ENCODE measurements at regions not wholly inside any gene's neighbourhood (a gene's known extent, or its start where the extent isn't known, plus 50 kb on each side); places are given as distances from the start of the nearest gene placed in this dataset.

GRCh38 chr12:58341791-58342190, 400.4 kb downstream of the ATP23 start:
- H3K9me3 ChIP-seq: no peaks in the 10 kb centered on the region
- H3K4me1 ChIP-seq: no peaks in the 10 kb centered on the region
- no peak for TF ChIP-seq CTCF (IDR thresholded peaks at IDR 0.05; ENCODE audit: low read depth, low read length)
- no peaks in the 10 kb centered on the region; the same call in 1 of the 2 replicates for H3K27me3 ChIP-seq
- H3K4me3 ChIP-seq (ENCODE audit: low read depth, low read length): no peak overlapping the region
- no peaks in the 10 kb centered on the region for H3K36me3 ChIP-seq
- no peak for DNase-seq

GRCh38 chr12:58342736-58343135, 401.4 kb downstream of the ATP23 start:
- TF ChIP-seq CTCF (IDR thresholded peaks at IDR 0.05; ENCODE audit: low read depth, low read length): no peak
- Histone ChIP-seq H3K4me3 (ENCODE audit: low read depth, low read length) (no peak overlapping the region), H3K27me3 (no peaks in the 10 kb centered on the region; the same call in 1 of the 2 replicates), H3K9me3 (no peaks in the 10 kb centered on the region), H3K4me1 (no peaks in the 10 kb centered on the region), H3K36me3 (no peaks in the 10 kb centered on the region)
- no peak for DNase-seq

GRCh38 chr12:58346032-58346632, 404.8 kb downstream of the ATP23 start:
- Histone ChIP-seq H3K4me1 (no peaks in the 10 kb centered on the region), H3K27me3 (no peaks in the 10 kb centered on the region; the same call in 1 of the 2 replicates), H3K9me3 (no peaks in the 10 kb centered on the region), H3K36me3 (no peaks in the 10 kb centered on the region), H3K4me3 (ENCODE audit: low read depth, low read length) (no peak overlapping the region)
- TF ChIP-seq CTCF (IDR thresholded peaks at IDR 0.05; ENCODE audit: low read depth, low read length): peak; percentile 75
- no peak for DNase-seq

- no peaks in the 10 kb centered on the region for H3K4me1 ChIP-seq
- no peak for DNase-seq
Observed at GRCh38 chr12:58347188-58347587, 405.8 kb downstream of the ATP23 start.

GRCh38 chr12:58347691-58348090, 406.3 kb downstream of the ATP23 start:
- no peak for DNase-seq
- no peaks in the 10 kb centered on the region for H3K9me3 ChIP-seq
- no peaks in the 10 kb centered on the region for H3K36me3 ChIP-seq
- no peak overlapping the region for H3K4me3 ChIP-seq (ENCODE audit: low read depth, low read length)
- no peak for TF ChIP-seq CTCF (IDR thresholded peaks at IDR 0.05; ENCODE audit: low read depth, low read length)
- no peaks in the 10 kb centered on the region; the same call in 1 of the 2 replicates for H3K27me3 ChIP-seq
- H3K4me1 ChIP-seq: no peaks in the 10 kb centered on the region

More at GRCh38 chr12:58347188-58347587, 405.8 kb downstream of the ATP23 start:
- Histone ChIP-seq H3K27me3 (no peaks in the 10 kb centered on the region; the same call in 1 of the 2 replicates), H3K9me3 (no peaks in the 10 kb centered on the region), H3K4me3 (ENCODE audit: low read depth, low read length) (no peak overlapping the region), H3K36me3 (no peaks in the 10 kb centered on the region)
- TF ChIP-seq CTCF (IDR thresholded peaks at IDR 0.05; ENCODE audit: low read depth, low read length): no peak

GRCh38 chr12:58349161-58349560, 407.8 kb downstream of the ATP23 start:
- Histone ChIP-seq H3K4me3 (ENCODE audit: low read depth, low read length) (no peak overlapping the region), H3K4me1 (no peaks in the 10 kb centered on the region), H3K27me3 (peaks cover 6% of the 10 kb centered on the region; the same call in 1 of the 2 replicates), H3K9me3 (no peaks in the 10 kb centered on the region), H3K36me3 (no peaks in the 10 kb centered on the region)
- DNase-seq: no peak
- TF ChIP-seq CTCF (IDR thresholded peaks at IDR 0.05; ENCODE audit: low read depth, low read length): no peak

Measured in BE2C (cell line).